ENCODE measurements at regions not wholly inside any gene's neighbourhood (a gene's known extent, or its start where the extent isn't known, plus 50 kb on each side); places are given as distances from the start of the nearest gene placed in this dataset.
"Not testable (repeated sequence)": the region's sequence is repeated elsewhere in the genome, so short reads cannot be mapped to it uniquely, and the experiment has no call there.

- H3K4me3 ChIP-seq (ENCODE audit: low read length); H3K9ac ChIP-seq (ENCODE audit: low read length); H3K9me3 ChIP-seq (ENCODE audit: control insufficient read depth, low read length); H3K36me3 ChIP-seq (ENCODE audit: control insufficient read depth, insufficient read depth, low read length, severe bottlenecking); H3K27me3 ChIP-seq (replicated peaks; ENCODE audit: control insufficient read depth, insufficient read depth, low read length); H3K4me1 ChIP-seq (ENCODE audit: control insufficient read depth, insufficient read depth, low read length); DNase-seq (ENCODE audit: low read depth): not testable (repeated sequence)
Observed at GRCh38 chr16:59809488-59809887, 1075.4 kb upstream of the GOT2 start.

GRCh38 chr16:59783191-59783590 is 1049.1 kb upstream of the GOT2 start:
- DNase-seq (ENCODE audit: low read depth), result no peak

GRCh38 chr16:59773330-59773729 is 1039.2 kb upstream of the GOT2 start:
- DNase-seq (ENCODE audit: low read depth), result no peak
- Histone ChIP-seq H3K27me3 (replicated peaks; ENCODE audit: control insufficient read depth, insufficient read depth, low read length) (no peaks in the 10 kb centered on the region), H3K9me3 (ENCODE audit: control insufficient read depth, low read length) (no peaks in the 10 kb centered on the region), H3K4me3 (ENCODE audit: low read length) (no peak overlapping the region), H3K4me1 (ENCODE audit: control insufficient read depth, insufficient read depth, low read length) (no peaks in the 10 kb centered on the region), H3K9ac (ENCODE audit: low read length) (no peak overlapping the region), H3K36me3 (ENCODE audit: control insufficient read depth, insufficient read depth, low read length, severe bottlenecking) (no peaks in the 10 kb centered on the region)

More at GRCh38 chr16:59783191-59783590, 1049.1 kb upstream of the GOT2 start:
- H3K9me3 ChIP-seq (ENCODE audit: control insufficient read depth, low read length), result peaks cover 14% of the 10 kb centered on the region
- no peak overlapping the region for H3K4me3 ChIP-seq (ENCODE audit: low read length)
- H3K9ac ChIP-seq (ENCODE audit: low read length), result no peak overlapping the region
- no peaks in the 10 kb centered on the region for H3K4me1 ChIP-seq (ENCODE audit: control insufficient read depth, insufficient read depth, low read length)
- H3K27me3 ChIP-seq (replicated peaks; ENCODE audit: control insufficient read depth, insufficient read depth, low read length), result no peaks in the 10 kb centered on the region
- no peaks in the 10 kb centered on the region for H3K36me3 ChIP-seq (ENCODE audit: control insufficient read depth, insufficient read depth, low read length, severe bottlenecking)

- Histone ChIP-seq H3K9me3 (ENCODE audit: control insufficient read depth, low read length) (peaks cover 3% of the 10 kb centered on the region), H3K27me3 (replicated peaks; ENCODE audit: control insufficient read depth, insufficient read depth, low read length) (no peaks in the 10 kb centered on the region), H3K36me3 (ENCODE audit: control insufficient read depth, insufficient read depth, low read length, severe bottlenecking) (no peaks in the 10 kb centered on the region), H3K4me1 (ENCODE audit: control insufficient read depth, insufficient read depth, low read length) (no peaks in the 10 kb centered on the region), H3K4me3 (ENCODE audit: low read length) (no peak overlapping the region), H3K9ac (ENCODE audit: low read length) (no peak overlapping the region)
- no peak for DNase-seq (ENCODE audit: low read depth)
Observed at GRCh38 chr16:59759296-59759695, 1025.2 kb upstream of the GOT2 start.

- H3K4me3 ChIP-seq (ENCODE audit: low read length), result no peak overlapping the region
- H3K9me3 ChIP-seq (ENCODE audit: control insufficient read depth, low read length), result peaks cover 3% of the 10 kb centered on the region
- H3K9ac ChIP-seq (ENCODE audit: low read length), result no peak overlapping the region
- no peaks in the 10 kb centered on the region for H3K36me3 ChIP-seq (ENCODE audit: control insufficient read depth, insufficient read depth, low read length, severe bottlenecking)
- DNase-seq (ENCODE audit: low read depth), result no peak
- H3K27me3 ChIP-seq (replicated peaks; ENCODE audit: control insufficient read depth, insufficient read depth, low read length), result no peaks in the 10 kb centered on the region
- no peaks in the 10 kb centered on the region for H3K4me1 ChIP-seq (ENCODE audit: control insufficient read depth, insufficient read depth, low read length)
Observed at GRCh38 chr16:59758848-59759247, 1024.7 kb upstream of the GOT2 start.

- no peak for DNase-seq (ENCODE audit: low read depth)
- no peak overlapping the region for H3K9ac ChIP-seq (ENCODE audit: low read length)
- no peaks in the 10 kb centered on the region for H3K9me3 ChIP-seq (ENCODE audit: control insufficient read depth, low read length)
- no peaks in the 10 kb centered on the region for H3K36me3 ChIP-seq (ENCODE audit: control insufficient read depth, insufficient read depth, low read length, severe bottlenecking)
- no peak overlapping the region for H3K4me3 ChIP-seq (ENCODE audit: low read length)
- H3K27me3 ChIP-seq (replicated peaks; ENCODE audit: control insufficient read depth, insufficient read depth, low read length), result no peaks in the 10 kb centered on the region
- no peaks in the 10 kb centered on the region for H3K4me1 ChIP-seq (ENCODE audit: control insufficient read depth, insufficient read depth, low read length)
Observed at GRCh38 chr16:59754854-59755253, 1020.7 kb upstream of the GOT2 start.

- DNase-seq (ENCODE audit: low read depth), result no peak
- H3K36me3 ChIP-seq (ENCODE audit: control insufficient read depth, insufficient read depth, low read length, severe bottlenecking), result no peaks in the 10 kb centered on the region
- H3K27me3 ChIP-seq (replicated peaks; ENCODE audit: control insufficient read depth, insufficient read depth, low read length), result no peaks in the 10 kb centered on the region
- H3K4me3 ChIP-seq (ENCODE audit: low read length), result no peak overlapping the region
- H3K9ac ChIP-seq (ENCODE audit: low read length), result no peak overlapping the region
- no peaks in the 10 kb centered on the region for H3K9me3 ChIP-seq (ENCODE audit: control insufficient read depth, low read length)
- H3K4me1 ChIP-seq (ENCODE audit: control insufficient read depth, insufficient read depth, low read length), result no peaks in the 10 kb centered on the region
Observed at GRCh38 chr16:59749662-59750336, 1015.7 kb upstream of the GOT2 start.

GRCh38 chr16:59748531-59748930 is 1014.4 kb upstream of the GOT2 start:
- DNase-seq (ENCODE audit: low read depth), result no peak
- H3K4me1 ChIP-seq (ENCODE audit: control insufficient read depth, insufficient read depth, low read length), result no peaks in the 10 kb centered on the region
- no peaks in the 10 kb centered on the region for H3K9me3 ChIP-seq (ENCODE audit: control insufficient read depth, low read length)
- no peaks in the 10 kb centered on the region for H3K27me3 ChIP-seq (replicated peaks; ENCODE audit: control insufficient read depth, insufficient read depth, low read length)
- no peaks in the 10 kb centered on the region for H3K36me3 ChIP-seq (ENCODE audit: control insufficient read depth, insufficient read depth, low read length, severe bottlenecking)
- no peak overlapping the region for H3K9ac ChIP-seq (ENCODE audit: low read length)
- no peak overlapping the region for H3K4me3 ChIP-seq (ENCODE audit: low read length)

- no peaks in the 10 kb centered on the region for H3K4me1 ChIP-seq (ENCODE audit: control insufficient read depth, insufficient read depth, low read length)
- H3K9ac ChIP-seq (ENCODE audit: low read length), result no peak overlapping the region
- H3K9me3 ChIP-seq (ENCODE audit: control insufficient read depth, low read length), result no peaks in the 10 kb centered on the region
- H3K36me3 ChIP-seq (ENCODE audit: control insufficient read depth, insufficient read depth, low read length, severe bottlenecking), result no peaks in the 10 kb centered on the region
- DNase-seq (ENCODE audit: low read depth), result no peak
- H3K27me3 ChIP-seq (replicated peaks; ENCODE audit: control insufficient read depth, insufficient read depth, low read length), result no peaks in the 10 kb centered on the region
- H3K4me3 ChIP-seq (ENCODE audit: low read length), result no peak overlapping the region
Observed at GRCh38 chr16:59743504-59743903, 1009.4 kb upstream of the GOT2 start.

- no peak for DNase-seq (ENCODE audit: low read depth)
- Histone ChIP-seq H3K4me1 (ENCODE audit: control insufficient read depth, insufficient read depth, low read length) (no peaks in the 10 kb centered on the region), H3K4me3 (ENCODE audit: low read length) (no peak overlapping the region), H3K27me3 (replicated peaks; ENCODE audit: control insufficient read depth, insufficient read depth, low read length) (no peaks in the 10 kb centered on the region), H3K36me3 (ENCODE audit: control insufficient read depth, insufficient read depth, low read length, severe bottlenecking) (no peaks in the 10 kb centered on the region), H3K9ac (ENCODE audit: low read length) (no peak overlapping the region), H3K9me3 (ENCODE audit: control insufficient read depth, low read length) (no peaks in the 10 kb centered on the region)
Observed at GRCh38 chr16:59740858-59741257, 1006.7 kb upstream of the GOT2 start.

- no peaks in the 10 kb centered on the region for H3K27me3 ChIP-seq (replicated peaks; ENCODE audit: control insufficient read depth, insufficient read depth, low read length)
- H3K9ac ChIP-seq (ENCODE audit: low read length), result no peak overlapping the region
- peaks cover 4% of the 10 kb centered on the region for H3K9me3 ChIP-seq (ENCODE audit: control insufficient read depth, low read length)
- no peak overlapping the region for H3K4me3 ChIP-seq (ENCODE audit: low read length)
- DNase-seq (ENCODE audit: low read depth), result no peak
- H3K36me3 ChIP-seq (ENCODE audit: control insufficient read depth, insufficient read depth, low read length, severe bottlenecking), result no peaks in the 10 kb centered on the region
- H3K4me1 ChIP-seq (ENCODE audit: control insufficient read depth, insufficient read depth, low read length), result no peaks in the 10 kb centered on the region
Observed at GRCh38 chr16:59737274-59737673, 1003.2 kb upstream of the GOT2 start.

- no peaks in the 10 kb centered on the region for H3K36me3 ChIP-seq (ENCODE audit: control insufficient read depth, insufficient read depth, low read length, severe bottlenecking)
- H3K4me3 ChIP-seq (ENCODE audit: low read length), result no peak overlapping the region
- H3K4me1 ChIP-seq (ENCODE audit: control insufficient read depth, insufficient read depth, low read length), result no peaks in the 10 kb centered on the region
- H3K9me3 ChIP-seq (ENCODE audit: control insufficient read depth, low read length), result peaks cover 15% of the 10 kb centered on the region
- no peak for DNase-seq (ENCODE audit: low read depth)
- H3K9ac ChIP-seq (ENCODE audit: low read length), result no peak overlapping the region
- H3K27me3 ChIP-seq (replicated peaks; ENCODE audit: control insufficient read depth, insufficient read depth, low read length), result no peaks in the 10 kb centered on the region
Observed at GRCh38 chr16:59733321-59733720, 999.2 kb upstream of the GOT2 start.

All from adipocyte (in vitro differentiated cells).